ENCODE measurements at regions not wholly inside any gene's neighbourhood (a gene's known extent, or its start where the extent isn't known, plus 50 kb on each side); places are given as distances from the start of the nearest gene placed in this dataset.

GRCh38 chr5:110896901-110897300, 158.1 kb downstream of the SLC25A46 start:
- Histone ChIP-seq H3K36me3 (ENCODE audit: insufficient read depth, low read length) (no peaks in the 10 kb centered on the region), H3K27ac (ENCODE audit: low read depth in 1 of 2, low read length in 2 of 2) (no peak overlapping the region), H3K4me3 (ENCODE audit: low read length) (no peak overlapping the region), H3K4me1 (ENCODE audit: insufficient read depth, low read length) (no peaks in the 10 kb centered on the region), H3K27me3 (ENCODE audit: control insufficient read depth in 1 of 2, insufficient read depth in 2 of 2, low read length in 2 of 2) (peaks cover 3 to 4% of the 10 kb centered on the region in 2 experiments), H3K9me3 (ENCODE audit: control insufficient read depth in 1 of 2, insufficient read depth in 1 of 2, low read length in 2 of 2) (peaks cover 0 to 8% of the 10 kb centered on the region in 2 experiments)
- ATAC-seq (ENCODE audit: poor library complexity) (no peak), DNase-seq (no peak)
- intact Hi-C loops (cut with DNase I, micrococcal nuclease) = no loop called here
- H3K27ac Mint-ChIP-seq = no peak overlapping the region
- peaks cover 2% of the 10 kb centered on the region for H3K9me3 Mint-ChIP-seq
- ChIA-PET CTCF (no interaction called here), POLR2A (no interaction called here)
- H3K4me1 Mint-ChIP-seq (ENCODE audit: low read depth) = no peaks in the 10 kb centered on the region
- H3K36me3 Mint-ChIP-seq (ENCODE audit: low read depth) = no peaks in the 10 kb centered on the region
- H3K27me3 Mint-ChIP-seq = peaks cover 18% of the 10 kb centered on the region
- no peak overlapping the region for H3K4me3 Mint-ChIP-seq
- TF ChIP-seq, protein P1, sequence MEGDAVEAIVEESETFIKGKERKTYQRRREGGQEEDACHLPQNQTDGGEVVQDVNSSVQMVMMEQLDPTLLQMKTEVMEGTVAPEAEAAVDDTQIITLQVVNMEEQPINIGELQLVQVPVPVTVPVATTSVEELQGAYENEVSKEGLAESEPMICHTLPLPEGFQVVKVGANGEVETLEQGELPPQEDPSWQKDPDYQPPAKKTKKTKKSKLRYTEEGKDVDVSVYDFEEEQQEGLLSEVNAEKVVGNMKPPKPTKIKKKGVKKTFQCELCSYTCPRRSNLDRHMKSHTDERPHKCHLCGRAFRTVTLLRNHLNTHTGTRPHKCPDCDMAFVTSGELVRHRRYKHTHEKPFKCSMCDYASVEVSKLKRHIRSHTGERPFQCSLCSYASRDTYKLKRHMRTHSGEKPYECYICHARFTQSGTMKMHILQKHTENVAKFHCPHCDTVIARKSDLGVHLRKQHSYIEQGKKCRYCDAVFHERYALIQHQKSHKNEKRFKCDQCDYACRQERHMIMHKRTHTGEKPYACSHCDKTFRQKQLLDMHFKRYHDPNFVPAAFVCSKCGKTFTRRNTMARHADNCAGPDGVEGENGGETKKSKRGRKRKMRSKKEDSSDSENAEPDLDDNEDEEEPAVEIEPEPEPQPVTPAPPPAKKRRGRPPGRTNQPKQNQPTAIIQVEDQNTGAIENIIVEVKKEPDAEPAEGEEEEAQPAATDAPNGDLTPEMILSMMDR (IDR thresholded peaks at IDR 0.05) = no peak

GRCh38 chr5:110899566-110900412, 161.0 kb downstream of the SLC25A46 start:
- Mint-ChIP-seq H3K27me3 (peaks cover 19% of the 10 kb centered on the region), H3K4me1 (ENCODE audit: low read depth) (no peaks in the 10 kb centered on the region), H3K27ac (no peak overlapping the region), H3K4me3 (no peak overlapping the region), H3K9me3 (peaks cover 2% of the 10 kb centered on the region), H3K36me3 (ENCODE audit: low read depth) (no peaks in the 10 kb centered on the region)
- TF ChIP-seq, protein P1 (IDR thresholded peaks at IDR 0.05) = no peak
- POLR2A ChIA-PET = no interaction called here
- intact Hi-C loops (cut with DNase I, micrococcal nuclease) = no loop called here
- H3K27ac ChIP-seq (ENCODE audit: low read depth in 1 of 2, low read length in 2 of 2) = no peak overlapping the region
- CTCF ChIA-PET = no interaction called here
- no peaks in the 10 kb centered on the region for H3K9me3 ChIP-seq (ENCODE audit: control insufficient read depth in 1 of 2, insufficient read depth in 1 of 2, low read length in 2 of 2)
- H3K27me3 ChIP-seq (ENCODE audit: control insufficient read depth in 1 of 2, insufficient read depth in 2 of 2, low read length in 2 of 2) = peaks cover 0 to 4% of the 10 kb centered on the region in 2 experiments
- DNase-seq (no peak), ATAC-seq (ENCODE audit: poor library complexity) (no peak)
- no peak overlapping the region for H3K4me3 ChIP-seq (ENCODE audit: low read length)
- H3K4me1 ChIP-seq (ENCODE audit: insufficient read depth, low read length) = no peaks in the 10 kb centered on the region
- no peaks in the 10 kb centered on the region for H3K36me3 ChIP-seq (ENCODE audit: insufficient read depth, low read length)

GRCh38 chr5:110900829-110901228, 162.0 kb downstream of the SLC25A46 start:
- POLR2A ChIA-PET = no interaction called here
- TF ChIP-seq, protein P1 (IDR thresholded peaks at IDR 0.05) = no peak

More at GRCh38 chr5:110900829-110901228, 162.0 kb downstream of the SLC25A46 start:
- no peak overlapping the region for H3K4me3 Mint-ChIP-seq
- peaks cover 18% of the 10 kb centered on the region for H3K27me3 Mint-ChIP-seq
- CTCF ChIA-PET = no interaction called here
- Histone ChIP-seq H3K4me3 (ENCODE audit: low read length) (no peak overlapping the region), H3K27me3 (ENCODE audit: control insufficient read depth in 1 of 2, insufficient read depth in 2 of 2, low read length in 2 of 2) (peaks cover 0 to 4% of the 10 kb centered on the region in 2 experiments), H3K27ac (ENCODE audit: low read depth in 1 of 2, low read length in 2 of 2) (no peak overlapping the region), H3K4me1 (ENCODE audit: insufficient read depth, low read length) (no peaks in the 10 kb centered on the region), H3K36me3 (ENCODE audit: insufficient read depth, low read length) (no peaks in the 10 kb centered on the region), H3K9me3 (ENCODE audit: control insufficient read depth in 1 of 2, insufficient read depth in 1 of 2, low read length in 2 of 2) (no peaks in the 10 kb centered on the region)
- ATAC-seq (ENCODE audit: poor library complexity) (no peak), DNase-seq (no peak)
- intact Hi-C loops (cut with DNase I, micrococcal nuclease) = no loop called here
- no peaks in the 10 kb centered on the region for H3K4me1 Mint-ChIP-seq (ENCODE audit: low read depth)
- no peak overlapping the region for H3K27ac Mint-ChIP-seq
- peaks cover 2% of the 10 kb centered on the region for H3K9me3 Mint-ChIP-seq
- H3K36me3 Mint-ChIP-seq (ENCODE audit: low read depth) = no peaks in the 10 kb centered on the region

All from CD4-positive, alpha-beta T cell (primary cell).